ENCODE measurements at regions not wholly inside any gene's neighbourhood (a gene's known extent, or its start where the extent isn't known, plus 50 kb on each side); places are given as distances from the start of the nearest gene placed in this dataset.

DNA sequence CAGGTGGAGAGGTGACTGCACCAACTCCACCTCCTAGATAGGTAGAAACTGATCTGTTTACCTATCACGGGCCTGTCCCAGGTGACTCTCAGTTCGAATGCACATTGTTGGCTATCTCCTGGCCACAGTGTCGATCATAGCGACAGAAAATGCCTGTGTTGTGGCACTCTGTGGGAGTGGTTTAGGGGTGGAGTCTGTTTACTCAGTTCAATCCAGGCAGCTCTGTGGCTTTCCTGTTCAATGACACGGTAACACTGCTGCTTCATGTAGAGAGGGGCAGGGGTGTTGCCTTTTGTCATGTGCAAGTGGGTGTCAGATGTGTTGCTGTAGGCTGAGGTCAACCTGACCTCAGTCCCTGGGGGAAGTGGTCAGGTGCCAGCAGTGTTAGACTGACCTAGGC, 1602.4 kb downstream of the TECRL start:
- TF ChIP-seq POLR2A (IDR thresholded peaks at IDR 0.05) (no peak), CTCF (IDR thresholded peaks at IDR 0.05) (no peak), POLR2AphosphoS5 (IDR thresholded peaks at IDR 0.05; ENCODE audit: insufficient read depth in 1 of 2, low read depth in 1 of 2) (no peak)
